NCI-H146 (cell line): ENCODE measurements at regions not wholly inside any gene's neighbourhood (a gene's known extent, or its start where the extent isn't known, plus 50 kb on each side); places are given as distances from the start of the nearest gene placed in this dataset.
"Not testable (repeated sequence)": the region's sequence is repeated elsewhere in the genome, so short reads cannot be mapped to it uniquely, and the experiment has no call there.

ENCODE experiments used
- DNase-seq: peaks from one replicate; lab custom pipeline; 2025; lab: John Stamatoyannopoulos, UW

DNA sequence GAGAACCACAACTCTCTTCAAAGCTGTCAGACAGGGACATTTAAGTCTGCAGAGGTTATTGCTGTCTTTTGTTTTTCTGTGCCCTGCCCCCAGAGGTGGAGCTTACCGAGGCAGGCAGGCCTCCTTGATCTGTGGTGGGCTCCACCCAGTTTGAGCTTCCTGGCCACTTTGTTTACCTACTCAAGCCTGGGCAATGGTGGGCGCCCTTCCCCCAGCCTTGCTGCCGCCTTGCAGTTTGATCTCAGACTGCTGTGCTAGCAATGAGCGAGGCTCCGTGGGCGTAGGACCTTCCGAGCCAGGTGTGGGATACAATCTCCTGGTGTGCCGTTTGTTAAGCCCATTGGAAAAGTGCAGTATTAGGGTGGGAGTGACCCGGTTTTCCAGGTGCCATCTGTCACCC, 822.1 kb downstream of the KCNMA1 start:
- DNase-seq: not testable (repeated sequence)

DNA sequence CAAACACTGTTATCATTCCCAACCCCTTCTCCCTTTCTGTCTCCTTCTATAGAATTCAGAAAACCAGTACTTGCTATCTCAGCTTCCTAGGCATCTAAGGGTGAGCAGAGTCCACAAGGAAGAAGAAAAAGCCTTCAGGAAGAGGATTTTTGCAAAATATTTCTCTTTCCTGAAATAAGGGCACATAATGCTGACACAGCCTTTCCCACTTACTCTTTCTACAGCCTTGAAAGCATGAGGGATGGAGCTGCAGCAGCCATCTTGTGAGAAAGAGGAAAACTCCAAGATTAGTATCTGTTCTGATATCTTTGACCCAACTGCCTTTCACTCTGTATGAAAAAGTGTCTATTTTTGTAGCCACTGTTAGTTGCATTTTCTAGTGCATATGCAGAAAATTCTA, 826.2 kb downstream of the KCNMA1 start:
- DNase-seq: no peak

DNA sequence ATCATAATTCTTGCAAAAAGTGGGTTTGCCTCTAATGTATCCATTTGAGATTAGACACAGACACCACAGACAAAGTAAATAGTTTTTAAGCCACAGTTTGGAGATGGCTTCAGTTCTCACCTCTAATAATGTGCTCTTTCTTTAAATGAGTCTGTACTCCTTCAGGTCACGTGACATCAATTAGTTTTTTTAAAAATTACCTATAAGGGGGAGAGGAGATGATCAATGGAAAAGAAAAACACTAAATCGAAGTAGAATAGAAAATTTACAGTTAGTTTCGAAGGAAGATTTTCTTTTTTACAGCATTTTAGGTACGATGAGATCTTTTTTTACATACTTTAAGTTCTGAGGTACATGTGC, 849.2 kb downstream of the KCNMA1 start:
- no peak for DNase-seq

DNA sequence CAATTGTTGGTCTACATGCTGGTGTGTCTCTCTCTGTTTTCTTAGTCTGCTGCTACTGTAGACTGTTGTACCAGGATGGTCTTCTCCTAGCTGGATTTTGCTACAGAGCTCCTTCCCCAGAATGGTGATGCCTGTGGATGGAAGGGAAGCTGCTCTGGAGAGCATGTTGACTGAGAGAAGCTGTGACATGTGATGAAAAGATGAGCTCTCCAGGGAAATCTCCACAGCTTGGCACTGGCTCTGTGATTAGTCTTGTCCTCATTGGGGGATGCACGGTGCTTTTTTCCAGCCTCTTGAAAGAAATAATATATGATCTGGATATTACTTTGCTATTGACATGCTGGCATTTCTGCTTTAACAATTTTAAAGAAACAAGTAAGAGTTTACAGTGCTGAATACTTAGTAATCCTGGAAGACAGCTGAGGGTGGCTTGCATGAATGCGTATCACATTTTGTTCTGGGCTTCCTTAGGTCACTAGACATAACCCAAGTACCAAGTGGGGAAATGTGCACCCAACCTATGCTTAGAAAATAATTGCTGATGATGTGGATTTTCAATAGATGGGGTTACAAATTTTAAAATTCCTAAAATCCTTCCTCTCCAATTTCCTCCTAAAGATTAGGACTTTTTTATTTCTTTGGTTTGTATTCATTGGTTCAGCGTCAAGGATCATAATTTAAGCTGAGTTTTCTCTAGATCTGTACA, 849.7 kb downstream of the KCNMA1 start:
- no peak for DNase-seq

DNA sequence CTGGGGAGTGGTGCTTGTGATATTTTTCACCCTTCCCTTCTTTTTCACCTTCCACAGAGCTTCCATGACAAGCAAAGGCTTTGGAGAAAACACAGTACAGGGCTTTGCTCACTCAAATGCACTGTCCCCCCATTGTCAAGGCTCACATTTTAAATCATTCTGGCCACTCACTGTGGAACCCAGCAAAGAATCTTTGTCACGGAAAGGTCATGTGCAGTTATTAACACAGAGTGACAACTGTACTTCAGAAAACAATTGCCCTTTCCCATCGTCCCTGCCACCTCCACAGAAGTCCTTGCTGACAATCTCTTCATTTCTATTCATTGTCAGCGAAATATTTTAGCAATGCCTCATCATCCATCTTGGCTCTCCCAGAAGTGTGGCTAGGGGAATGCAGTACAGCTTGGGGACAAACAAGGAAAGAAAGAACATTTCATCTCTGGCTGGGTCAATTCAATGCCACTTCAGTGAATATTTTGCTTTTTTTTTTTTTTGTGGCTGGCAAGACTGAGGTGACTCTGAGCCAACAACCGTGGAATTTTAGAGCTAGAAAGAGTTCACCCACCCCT, 851.0 kb downstream of the KCNMA1 start:
- no peak for DNase-seq

DNA sequence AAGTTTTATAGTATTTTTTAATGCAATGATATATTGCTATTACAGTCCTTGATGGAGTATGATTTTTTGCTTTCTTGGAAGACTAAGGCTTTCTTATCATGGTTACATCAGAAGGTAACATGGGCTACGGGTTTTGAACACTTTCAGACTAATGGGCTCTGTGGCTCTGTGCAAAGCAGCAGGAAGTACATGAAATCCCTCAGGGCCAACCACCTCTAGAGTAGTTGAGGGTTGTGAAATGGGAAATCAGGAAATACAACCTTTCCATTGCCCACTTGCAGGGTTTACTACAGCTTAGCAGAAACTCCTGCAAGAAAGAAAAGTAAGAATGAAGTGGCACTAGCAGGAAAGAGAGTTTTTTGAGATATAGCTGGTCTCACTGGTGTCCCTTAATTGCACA, 853.5 kb downstream of the KCNMA1 start:
- DNase-seq: no peak

DNA sequence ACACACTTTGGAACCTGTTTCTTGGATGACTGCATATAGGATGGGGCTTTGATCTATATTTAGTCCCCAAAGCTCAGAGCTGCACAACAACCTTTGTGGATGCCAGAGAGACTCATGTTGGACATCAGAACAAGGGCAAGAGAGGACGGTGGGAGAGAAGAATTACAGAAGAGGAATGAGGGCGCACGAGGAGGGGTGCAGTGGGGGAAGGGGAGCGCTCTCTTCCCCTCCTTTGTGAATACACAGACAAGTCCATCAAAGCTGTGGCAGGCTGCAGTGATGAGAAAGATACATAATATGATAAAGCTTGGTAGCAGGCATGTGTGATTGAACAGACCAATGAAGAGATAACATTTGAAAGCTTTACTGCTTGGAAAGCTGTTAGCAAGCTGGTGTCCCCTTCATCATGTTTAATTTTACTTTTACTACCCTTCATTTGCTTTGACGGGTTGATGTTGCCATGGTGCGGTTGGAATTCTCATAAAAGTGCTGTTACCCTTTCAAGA, 857.8 kb downstream of the KCNMA1 start:
- DNase-seq: no peak

DNA sequence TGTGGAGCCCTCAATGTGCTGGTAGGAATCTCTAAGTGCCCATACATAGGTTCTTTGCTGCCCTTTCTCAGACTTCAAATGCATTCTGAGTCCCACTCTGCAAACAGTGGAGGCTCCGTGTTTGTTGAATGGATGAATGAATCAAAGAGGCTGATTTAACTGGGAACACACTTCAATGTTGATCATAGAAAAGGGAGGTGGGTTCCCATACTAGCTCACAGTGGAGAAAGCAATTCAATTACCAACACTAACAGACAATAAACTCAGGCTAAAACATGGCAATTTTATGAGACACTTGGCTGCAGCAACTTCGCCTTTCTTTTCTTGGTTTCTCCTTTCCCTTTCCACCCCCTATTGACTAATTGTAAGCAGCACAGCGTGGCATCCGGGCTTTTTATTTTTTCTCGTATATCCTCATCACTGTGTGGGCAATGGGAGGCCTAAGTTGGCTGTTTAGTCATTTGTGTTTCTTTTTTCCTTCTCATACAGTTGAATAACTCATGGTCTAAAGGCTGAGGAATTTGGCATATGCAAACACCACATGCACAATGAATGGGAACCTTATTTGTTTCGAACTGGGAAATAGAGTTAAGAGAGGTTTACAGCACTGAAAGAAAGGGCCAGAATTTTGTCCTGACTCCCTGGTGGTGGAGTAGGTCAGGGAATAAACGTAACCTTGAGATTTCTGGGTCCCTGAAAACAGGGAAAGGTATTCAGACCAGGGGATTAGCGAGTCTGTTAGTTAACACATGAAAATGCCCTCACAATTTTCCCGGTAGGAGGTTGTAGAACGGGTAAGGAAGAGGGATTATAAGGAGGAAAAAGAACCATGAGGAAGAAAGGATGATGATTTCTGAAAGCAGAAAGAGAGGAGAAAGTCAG, 858.5 kb downstream of the KCNMA1 start:
- peak; percentile 6 for DNase-seq

DNA sequence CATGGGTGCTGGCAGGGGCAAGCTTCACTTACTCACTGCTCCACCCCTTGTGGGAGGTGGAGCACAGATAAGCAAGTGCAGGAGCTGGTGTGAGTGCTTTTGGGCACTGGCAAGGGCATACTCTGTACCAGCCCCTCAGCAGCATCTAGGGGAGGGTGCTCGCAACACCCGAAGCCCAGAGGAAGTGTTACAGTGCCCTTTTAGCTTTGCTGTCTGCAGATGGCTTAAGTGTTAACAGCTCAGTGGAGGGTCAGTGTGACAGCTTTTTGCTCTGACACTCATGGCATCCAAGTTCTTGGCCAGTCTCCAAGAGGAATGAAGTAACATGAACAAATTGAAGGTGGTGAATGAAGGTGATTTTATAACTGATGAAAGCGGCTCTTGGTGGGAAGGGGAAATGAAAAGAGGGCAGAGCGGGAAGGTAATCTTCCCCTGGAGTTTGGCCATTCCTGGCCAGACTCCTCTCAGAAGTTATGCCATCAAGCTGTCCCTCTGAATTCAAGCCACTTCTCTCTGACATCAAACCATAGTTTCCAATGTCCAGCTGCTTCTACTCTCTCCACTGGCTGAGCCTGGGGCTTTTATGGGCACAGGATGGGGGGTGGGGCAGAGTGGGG, 862.5 kb downstream of the KCNMA1 start:
- no peak for DNase-seq

DNA sequence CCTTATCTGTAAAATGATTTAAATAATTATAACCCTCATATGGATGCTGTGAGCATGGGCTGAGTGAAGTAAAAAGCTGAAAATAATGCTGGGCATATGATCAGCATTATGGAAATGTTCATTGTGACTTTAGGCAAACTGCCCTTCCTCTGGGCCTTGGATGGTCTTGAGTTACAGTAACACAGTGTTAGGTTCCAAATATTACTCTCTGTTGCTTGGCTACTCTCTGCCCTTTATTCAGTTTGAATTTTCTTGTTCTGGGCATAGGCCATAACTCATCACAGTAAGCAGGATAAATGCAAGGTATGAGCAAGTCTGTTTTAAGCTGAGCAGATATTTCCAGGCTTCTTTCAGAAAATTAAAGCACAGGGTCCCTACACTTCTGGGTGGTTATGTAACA, 868.0 kb downstream of the KCNMA1 start:
- no peak for DNase-seq

DNA sequence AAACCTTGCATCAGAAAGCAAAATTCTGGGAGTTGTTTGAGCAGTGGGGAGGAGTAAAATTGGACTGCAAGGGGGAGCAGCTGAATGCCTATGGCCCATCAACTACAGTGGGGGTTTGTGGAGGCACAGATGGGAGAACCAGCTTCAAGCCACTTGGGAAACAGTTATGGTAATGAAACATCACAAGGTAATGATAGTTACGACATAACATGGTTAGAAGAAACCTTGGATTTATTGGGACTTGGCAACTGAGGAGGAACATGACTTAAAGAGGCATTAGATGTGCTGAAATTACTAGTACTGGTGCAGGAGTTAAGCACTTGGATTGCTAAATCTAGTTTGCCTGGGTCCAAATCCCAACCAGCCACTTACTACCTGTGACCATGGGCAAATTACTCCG, 868.4 kb downstream of the KCNMA1 start:
- DNase-seq: no peak

DNA sequence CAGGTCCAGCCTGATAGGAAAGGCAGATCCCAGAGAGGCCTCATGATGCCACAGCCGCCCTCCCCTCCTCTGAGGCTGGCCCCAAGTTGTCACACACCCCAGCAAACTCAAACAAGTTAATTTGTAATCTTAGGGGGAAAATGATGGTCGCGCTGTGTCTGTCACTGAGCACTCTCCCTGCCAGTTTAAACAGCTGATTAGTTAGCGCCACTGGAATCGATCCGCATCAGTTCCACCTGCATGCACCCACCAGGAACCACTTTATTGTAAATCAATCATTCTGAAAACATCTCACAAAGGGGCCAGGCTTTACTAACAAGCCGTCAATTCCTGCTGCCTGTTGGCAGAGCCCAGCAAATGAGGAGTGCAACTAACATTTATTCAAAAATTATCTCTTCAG, 870.9 kb downstream of the KCNMA1 start:
- DNase-seq: peak; percentile 91

DNA sequence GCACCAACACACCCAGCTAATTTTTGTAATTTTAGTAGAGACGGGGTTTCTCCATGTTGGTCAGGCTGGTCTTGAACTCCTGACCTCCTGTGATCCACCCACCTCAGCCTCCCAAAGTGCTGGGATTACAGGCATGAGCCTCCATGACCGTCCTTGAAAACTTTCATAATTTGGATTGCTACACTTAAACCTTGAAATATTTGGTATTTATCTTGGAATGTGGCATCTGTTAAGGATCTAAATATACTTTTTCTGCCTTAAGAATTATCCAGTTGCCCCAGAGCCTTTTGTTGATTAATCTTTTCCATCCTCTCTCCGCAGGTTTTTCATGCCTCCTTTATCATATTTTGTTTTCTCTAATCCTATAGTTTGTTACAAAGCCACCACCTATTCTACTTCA, 872.7 kb downstream of the KCNMA1 start:
- DNase-seq: not testable (repeated sequence)

DNA sequence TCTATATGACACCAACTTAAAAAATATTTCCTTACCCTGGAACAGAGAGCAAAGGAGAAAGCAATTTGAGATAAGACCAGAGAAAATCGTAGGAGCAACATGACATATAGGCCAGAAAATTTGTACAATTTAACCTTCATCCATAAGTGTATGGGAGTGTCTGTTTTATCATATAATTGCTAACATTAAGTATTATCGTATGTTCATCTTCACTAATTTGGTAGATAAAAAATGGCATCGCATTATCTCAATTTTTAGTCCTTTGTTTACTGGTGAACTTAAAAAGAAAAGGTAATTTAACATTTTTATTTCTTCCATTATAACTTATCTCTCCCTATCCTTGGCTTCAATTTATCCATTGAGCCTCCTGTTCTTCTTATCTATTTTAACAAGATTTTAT, 873.4 kb downstream of the KCNMA1 start:
- DNase-seq: no peak

DNA sequence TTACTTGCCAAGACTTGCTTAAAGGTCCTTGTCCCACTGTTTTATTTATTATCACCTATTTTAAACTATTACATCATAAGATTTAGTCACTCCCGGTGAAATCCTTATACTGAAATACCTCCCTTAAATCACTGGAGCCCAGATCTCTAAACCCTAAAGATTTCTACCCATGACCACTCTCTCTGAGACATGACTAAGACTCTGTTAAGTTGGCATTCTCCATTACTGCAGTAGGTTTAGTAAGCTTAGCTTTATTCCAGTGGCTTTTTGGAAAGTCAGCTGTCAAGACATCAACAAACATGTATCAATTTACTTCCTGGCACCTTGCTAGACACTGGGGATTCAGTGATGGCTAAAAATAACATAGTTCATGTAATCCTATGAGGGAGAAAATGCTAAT, 874.2 kb downstream of the KCNMA1 start:
- DNase-seq: no peak

DNA sequence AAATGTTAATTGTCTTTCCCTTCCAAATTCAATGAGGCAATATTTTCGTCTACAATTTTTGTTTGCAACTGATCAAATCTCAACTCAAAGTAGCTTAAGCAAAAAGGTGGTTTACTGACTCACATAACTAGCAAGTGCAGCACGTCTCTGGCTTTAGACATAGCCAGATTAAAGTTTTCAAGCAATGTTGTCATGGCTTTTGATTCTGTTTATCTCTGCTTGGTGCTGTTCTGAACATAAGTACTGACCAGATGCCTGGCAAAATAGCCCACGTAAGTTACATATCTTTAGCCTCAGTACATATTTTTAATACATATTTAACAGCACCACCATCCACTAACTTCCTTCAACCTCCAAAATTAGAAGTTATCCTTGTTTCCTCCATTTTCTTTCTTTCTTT, 877.9 kb downstream of the KCNMA1 start:
- DNase-seq: no peak

DNA sequence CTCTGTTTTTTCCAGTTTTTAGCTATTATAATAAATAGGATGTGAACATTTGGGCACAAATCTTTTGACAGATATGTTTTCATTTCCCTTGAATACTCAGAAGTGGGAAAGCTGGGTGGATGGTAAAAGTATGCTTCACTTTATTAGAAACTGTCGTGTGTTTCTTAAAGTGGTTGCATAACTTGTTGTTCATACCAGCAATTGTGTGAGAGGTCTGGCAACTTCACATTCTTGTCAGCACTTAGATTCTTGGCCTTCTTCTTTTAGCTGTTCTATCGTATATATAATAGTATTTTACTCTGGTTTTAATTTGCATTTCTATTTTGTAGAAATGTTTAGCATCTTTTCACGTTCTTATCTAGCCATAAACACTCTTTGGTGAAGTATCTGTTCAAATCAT, 894.4 kb downstream of the KCNMA1 start:
- DNase-seq: no peak

DNA sequence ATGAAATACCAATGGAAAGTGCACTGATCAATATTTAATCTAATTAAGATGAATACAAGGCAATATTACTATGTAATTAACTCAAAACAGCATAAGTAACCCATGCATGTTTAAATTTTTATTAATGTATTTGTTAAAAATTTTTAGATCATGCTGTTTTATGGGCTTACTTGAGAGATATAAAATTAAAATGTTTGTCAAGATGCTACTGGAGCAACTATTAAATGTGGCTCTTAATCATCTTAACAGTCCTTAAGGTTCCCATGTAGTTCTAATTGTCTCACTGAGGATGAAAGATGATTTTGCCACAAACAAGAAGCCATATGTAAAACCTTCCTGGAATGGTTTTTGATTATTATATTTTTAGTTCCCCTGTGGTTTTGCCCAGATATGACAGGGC, 897.1 kb downstream of the KCNMA1 start:
- DNase-seq: no peak

DNA sequence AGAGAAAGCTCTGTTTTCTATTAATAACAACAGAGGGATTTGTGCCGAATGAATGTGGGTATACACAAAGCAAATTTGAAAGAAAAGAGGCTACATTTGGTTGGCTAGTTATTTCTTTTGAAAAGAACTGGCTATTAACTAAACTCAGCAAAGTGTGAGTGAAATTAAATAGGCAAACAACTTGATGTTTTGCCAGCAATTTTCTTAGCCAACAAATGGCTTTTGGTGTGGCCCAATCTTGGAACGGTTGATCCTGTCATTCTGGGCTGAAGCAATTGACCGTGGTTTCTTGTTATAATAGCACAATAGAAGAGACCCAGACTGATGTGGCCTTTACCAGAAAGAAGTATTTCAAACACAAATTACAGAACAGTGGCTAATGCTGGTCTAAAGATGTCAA, 898.6 kb downstream of the KCNMA1 start:
- peak; percentile 49 for DNase-seq

DNA sequence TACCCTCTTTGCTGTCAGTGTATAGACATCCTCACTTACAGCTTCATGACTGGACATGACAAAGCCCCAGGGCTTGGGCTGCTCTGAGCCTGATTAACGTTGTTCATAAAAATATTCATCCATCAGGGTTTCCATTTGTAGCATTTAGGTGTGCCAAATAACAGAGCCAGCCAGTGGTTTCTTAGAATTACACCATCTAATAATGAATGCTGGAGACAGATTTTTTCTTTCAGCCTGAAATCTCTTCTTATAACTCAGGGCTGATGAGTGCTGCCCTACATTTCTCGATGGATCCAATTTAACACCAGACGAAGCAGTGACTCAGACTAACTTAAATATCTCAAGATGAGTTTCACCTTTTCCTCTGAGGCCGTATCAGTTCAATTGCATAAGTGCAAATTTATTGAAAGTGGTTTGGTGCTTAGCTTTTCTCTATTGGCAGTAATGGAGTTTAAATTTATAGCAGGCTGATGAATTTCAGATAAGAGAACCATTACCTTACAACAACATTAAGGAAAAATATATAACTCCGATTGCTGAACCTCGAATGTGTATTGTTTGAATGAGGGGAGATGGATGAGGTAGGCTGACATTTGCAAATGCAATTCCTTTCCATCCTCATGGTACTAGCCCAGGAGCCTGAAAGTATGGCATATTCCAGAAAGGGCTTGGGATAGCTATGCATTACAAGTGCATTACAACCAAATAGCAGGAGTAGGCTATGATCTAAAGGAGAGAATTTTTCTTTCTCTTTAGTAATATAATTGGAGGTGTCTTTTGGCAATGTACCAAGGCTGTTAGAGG, 900.6 kb downstream of the KCNMA1 start:
- no peak for DNase-seq

DNA sequence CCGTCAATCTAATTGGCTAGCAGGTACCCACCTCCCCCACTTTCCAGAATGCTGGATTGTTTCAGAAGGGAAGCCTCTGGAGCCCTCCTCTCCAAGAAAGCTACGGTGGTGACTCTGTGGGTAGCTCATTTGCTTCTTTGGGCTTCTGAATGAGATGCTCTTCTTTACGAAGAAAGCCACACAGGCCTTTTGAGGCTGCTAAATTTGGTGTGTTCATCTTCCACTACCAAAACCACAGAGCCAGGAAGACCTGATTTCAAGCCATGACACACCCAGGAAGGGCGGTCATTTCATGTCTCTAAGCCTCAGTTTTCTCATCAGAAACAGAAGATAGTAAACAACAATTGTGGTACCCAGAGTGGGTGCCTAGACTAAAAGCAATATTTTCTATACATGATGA, 901.2 kb downstream of the KCNMA1 start:
- DNase-seq: no peak

DNA sequence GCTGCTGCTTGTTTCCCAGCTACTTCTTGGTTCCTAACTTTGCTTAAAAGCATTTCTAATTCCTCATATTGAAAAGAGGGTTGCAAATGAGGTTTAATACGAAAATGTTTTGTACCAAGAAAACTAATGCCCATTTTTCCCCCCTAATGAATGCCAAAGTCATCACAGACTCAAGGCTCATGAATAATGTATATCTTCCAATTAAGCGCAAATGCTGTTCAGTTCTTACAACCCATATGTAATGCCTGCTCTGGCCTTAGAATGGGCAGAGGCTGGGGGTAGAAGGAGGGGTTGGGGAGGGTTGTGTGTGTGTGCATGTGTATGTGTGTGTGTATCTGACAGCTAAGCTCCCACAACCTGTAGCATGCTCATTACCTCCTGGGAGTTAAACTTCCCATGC, 901.7 kb downstream of the KCNMA1 start:
- no peak for DNase-seq
